ENCODE measurements at regions not wholly inside any gene's neighbourhood (a gene's known extent, or its start where the extent isn't known, plus 50 kb on each side); places are given as distances from the start of the nearest gene placed in this dataset.

- no peak for DNase-seq (ENCODE audit: extremely low spot score)
- TF ChIP-seq CTBP1 (IDR thresholded peaks at IDR 0.05; ENCODE audit: borderline replicate concordance) (no peak), PKNOX1 (IDR thresholded peaks at IDR 0.05) (no peak), BHLHE40 (IDR thresholded peaks at IDR 0.05; ENCODE audit: borderline replicate concordance) (no peak), ELF4 (IDR thresholded peaks at IDR 0.05) (no peak), SP1 (IDR thresholded peaks at IDR 0.05) (no peak), TARDBP (IDR thresholded peaks at IDR 0.05) (no peak), ZNF384 (IDR thresholded peaks at IDR 0.05) (no peak)
- CTCF ChIA-PET = no interaction called here
- POLR2A ChIA-PET = no interaction called here
These were observed 179.3 kb downstream of the ZC3H11B start for GRCh38 chr1:219433496-219434131.

- DNase-seq (ENCODE audit: extremely low spot score) = no peak
- CTCF ChIA-PET = no interaction called here
- TF ChIP-seq NFRKB (IDR thresholded peaks at IDR 0.05) (no peak), TARDBP (IDR thresholded peaks at IDR 0.05) (no peak), FOXM1 (IDR thresholded peaks at IDR 0.05; ENCODE audit: borderline replicate concordance) (no peak), SUZ12 (IDR thresholded peaks at IDR 0.05) (no peak), SP1 (IDR thresholded peaks at IDR 0.05) (no peak), ARNT (IDR thresholded peaks at IDR 0.05) (no peak), CTBP1 (IDR thresholded peaks at IDR 0.05; ENCODE audit: borderline replicate concordance) (no peak), L3MBTL2 (conservative IDR thresholded peaks at IDR 0.05) (no peak), ELF4 (IDR thresholded peaks at IDR 0.05) (no peak), LEF1 (IDR thresholded peaks at IDR 0.05; ENCODE audit: borderline replicate concordance) (no peak), ZNF384 (IDR thresholded peaks at IDR 0.05) (no peak), FOXA1 (IDR thresholded peaks at IDR 0.05) (no peak), HDGF (IDR thresholded peaks at IDR 0.05; ENCODE audit: borderline replicate concordance) (no peak), FOXK2 (IDR thresholded peaks at IDR 0.05) (no peak), PKNOX1 (IDR thresholded peaks at IDR 0.05) (no peak), BHLHE40 (IDR thresholded peaks at IDR 0.05; ENCODE audit: borderline replicate concordance) (no peak)
- POLR2A ChIA-PET = no interaction called here
These were observed 179.9 kb downstream of the ZC3H11B start for GRCh38 chr1:219433001-219433400.

GRCh38 chr1:219432191-219432606 lies 180.7 kb downstream of the ZC3H11B start:
- ChIA-PET CTCF (no interaction called here), POLR2A (no interaction called here)
- DNase-seq (ENCODE audit: extremely low spot score) = no peak

GRCh38 chr1:219430419-219430818 lies 182.5 kb downstream of the ZC3H11B start:
- no peak for DNase-seq (ENCODE audit: extremely low spot score)
- CTCF ChIA-PET = no interaction called here
- POLR2A ChIA-PET = no interaction called here
- TF ChIP-seq CTBP1 (IDR thresholded peaks at IDR 0.05; ENCODE audit: borderline replicate concordance) = no peak

More at GRCh38 chr1:219432191-219432606, 180.7 kb downstream of the ZC3H11B start:
- TF ChIP-seq CTBP1 (IDR thresholded peaks at IDR 0.05; ENCODE audit: borderline replicate concordance) = no peak
- no peak for TF ChIP-seq SP1 (IDR thresholded peaks at IDR 0.05)
- TF ChIP-seq FOXK2 (IDR thresholded peaks at IDR 0.05) = no peak
- TF ChIP-seq ZNF384 (IDR thresholded peaks at IDR 0.05) = no peak
- no peak for TF ChIP-seq BHLHE40 (IDR thresholded peaks at IDR 0.05; ENCODE audit: borderline replicate concordance)
- TF ChIP-seq LEF1 (IDR thresholded peaks at IDR 0.05; ENCODE audit: borderline replicate concordance) = no peak
- TF ChIP-seq FOXM1 (IDR thresholded peaks at IDR 0.05; ENCODE audit: borderline replicate concordance) = no peak
- TF ChIP-seq TARDBP (IDR thresholded peaks at IDR 0.05) = no peak
- no peak for TF ChIP-seq FOXA1 (IDR thresholded peaks at IDR 0.05)
- TF ChIP-seq NFRKB (IDR thresholded peaks at IDR 0.05) = no peak
- no peak for TF ChIP-seq ARNT (IDR thresholded peaks at IDR 0.05)
- TF ChIP-seq ELF4 (IDR thresholded peaks at IDR 0.05) = no peak
- TF ChIP-seq L3MBTL2 (conservative IDR thresholded peaks at IDR 0.05) = no peak
- no peak for TF ChIP-seq HDGF (IDR thresholded peaks at IDR 0.05; ENCODE audit: borderline replicate concordance)
- TF ChIP-seq SUZ12 (IDR thresholded peaks at IDR 0.05) = no peak
- no peak for TF ChIP-seq PKNOX1 (IDR thresholded peaks at IDR 0.05)

- CTCF ChIA-PET = no interaction called here
- POLR2A ChIA-PET = interaction anchor here (0.7 kb wide), 1 partner anchor 34 kb away, joined by 3 read pairs; no protein-coding TSS in a partner anchor
- no peak for DNase-seq (ENCODE audit: extremely low spot score)
- TF ChIP-seq ZNF384 (IDR thresholded peaks at IDR 0.05) = no peak
- no peak for TF ChIP-seq BHLHE40 (IDR thresholded peaks at IDR 0.05; ENCODE audit: borderline replicate concordance)
- no peak for TF ChIP-seq SP1 (IDR thresholded peaks at IDR 0.05)
- no peak for TF ChIP-seq ARNT (IDR thresholded peaks at IDR 0.05)
- TF ChIP-seq ELF4 (IDR thresholded peaks at IDR 0.05) = no peak
- no peak for TF ChIP-seq FOXM1 (IDR thresholded peaks at IDR 0.05; ENCODE audit: borderline replicate concordance)
- TF ChIP-seq SUZ12 (IDR thresholded peaks at IDR 0.05) = no peak
- TF ChIP-seq L3MBTL2 (conservative IDR thresholded peaks at IDR 0.05) = no peak
These were observed 184.3 kb downstream of the ZC3H11B start for GRCh38 chr1:219428651-219429050.

GRCh38 chr1:219427989-219428388 lies 184.9 kb downstream of the ZC3H11B start:
- no peak for DNase-seq (ENCODE audit: extremely low spot score)
- TF ChIP-seq BHLHE40 (IDR thresholded peaks at IDR 0.05; ENCODE audit: borderline replicate concordance) (no peak), LEF1 (IDR thresholded peaks at IDR 0.05; ENCODE audit: borderline replicate concordance) (no peak), SP1 (IDR thresholded peaks at IDR 0.05) (no peak), L3MBTL2 (conservative IDR thresholded peaks at IDR 0.05) (no peak), FOXK2 (IDR thresholded peaks at IDR 0.05) (no peak), ELF4 (IDR thresholded peaks at IDR 0.05) (no peak), ARNT (IDR thresholded peaks at IDR 0.05) (no peak)
- ChIA-PET POLR2A (interaction anchor here (0.7 kb wide), 1 partner anchor 33 kb away, joined by 3 read pairs; no protein-coding TSS in a partner anchor), CTCF (no interaction called here)

Measured in HEK293T (cell line).